Suppressor macrophage treated with lipopolysaccharide for 1 hour (primary cell): ENCODE measurements at regions not wholly inside any gene's neighbourhood (a gene's known extent, or its start where the extent isn't known, plus 50 kb on each side); places are given as distances from the start of the nearest gene placed in this dataset.
"Not testable (repeated sequence)": the region's sequence is repeated elsewhere in the genome, so short reads cannot be mapped to it uniquely, and the experiment has no call there.

ENCODE experiments used
- DNase-seq, 3 donors: peaks; one replicate each; pipeline ENCODE4 v3.0.0-alpha.2; 2020 to 2022

GRCh38 chr7:43054052-43054722 lies 58.3 kb upstream of the HECW1 start:
- DNase-seq, result no peak

- DNase-seq, result no peak
Observed at GRCh38 chr7:43057141-43057540, 55.3 kb upstream of the HECW1 start.

GRCh38 chr7:43058271-43059066 lies 54.0 kb upstream of the HECW1 start:
- no peak for DNase-seq

GRCh38 chr7:43059067-43059600 lies 53.3 kb upstream of the HECW1 start:
- not testable (repeated sequence) for DNase-seq
